ENCODE measurements at regions not wholly inside any gene's neighbourhood (a gene's known extent, or its start where the extent isn't known, plus 50 kb on each side); places are given as distances from the start of the nearest gene placed in this dataset.

DNA sequence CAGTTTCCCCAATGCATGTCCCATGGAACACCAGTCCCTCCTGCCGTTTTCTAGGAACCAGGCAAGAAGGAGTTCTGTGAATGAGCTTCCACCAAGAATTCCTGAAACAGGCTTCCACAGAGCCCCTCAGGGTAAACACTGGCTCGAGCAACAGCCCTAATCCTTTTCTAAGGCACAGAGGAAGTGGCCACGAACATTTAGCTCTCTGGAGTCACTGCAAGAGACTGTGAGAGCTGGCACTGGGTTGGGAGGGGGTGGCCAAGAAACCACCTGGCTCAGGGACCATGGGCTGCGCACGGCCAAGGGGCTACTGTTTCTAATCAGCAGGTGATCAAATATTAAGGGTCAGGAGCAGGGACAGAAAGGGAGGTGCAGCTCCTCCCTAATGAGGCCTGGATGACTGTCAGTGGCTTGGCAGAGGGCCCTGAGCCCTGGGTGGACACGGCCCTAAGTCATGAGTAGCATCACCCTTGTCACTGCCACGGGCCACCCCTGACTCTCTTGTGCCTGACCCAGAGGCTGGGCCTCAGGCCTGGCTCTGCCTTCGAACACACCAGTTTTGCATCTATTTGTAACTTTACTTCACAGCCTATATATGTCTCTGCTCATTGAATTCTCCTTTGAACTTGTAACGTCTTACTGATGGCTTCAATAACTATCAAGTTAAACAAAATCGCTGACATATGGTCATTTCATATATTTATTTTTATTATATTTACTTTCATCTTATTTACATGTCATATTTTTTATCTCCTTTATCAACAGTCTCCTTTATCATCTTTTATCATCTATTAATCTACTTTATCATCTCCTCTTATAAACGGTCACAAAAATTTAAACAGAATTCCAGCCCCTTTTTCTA, 154.0 kb downstream of the DICER1 start:
- H3K9me2 ChIP-seq (ENCODE audit: insufficient read depth): peaks cover 10% of the 10 kb centered on the region; the same call in 1 of the 2 replicates
- no peaks in the 10 kb centered on the region for H3K27me3 ChIP-seq (ENCODE audit: insufficient read depth)
- no peaks in the 10 kb centered on the region for H4K20me1 ChIP-seq (replicated peaks; ENCODE audit: insufficient read depth)
- no peaks in the 10 kb centered on the region for H3K36me3 Mint-ChIP-seq (ENCODE audit: low read depth)
- no peak overlapping the region; the same call in 1 of the 2 replicates for H2AFZ ChIP-seq
- H3K27me3 Mint-ChIP-seq (ENCODE audit: insufficient read depth, low read depth, poor library complexity): peaks cover 4% of the 10 kb centered on the region
- no peak overlapping the region for H3K4me3 ChIP-seq
- no peaks in the 10 kb centered on the region for H3K79me2 ChIP-seq (replicated peaks; ENCODE audit: insufficient read depth)
- DNase-seq (ENCODE audit: low spot score): no peak
- no peak for ATAC-seq
- H3K9me3 Mint-ChIP-seq: no peaks in the 10 kb centered on the region
- no peak overlapping the region for H3K4me3 Mint-ChIP-seq
- H3K4me2 ChIP-seq: no peak overlapping the region
- no peak overlapping the region for H3K27ac Mint-ChIP-seq
- H3K36me3 ChIP-seq (ENCODE audit: insufficient read depth): no peaks in the 10 kb centered on the region
- H3K4me1 Mint-ChIP-seq: peaks cover 11% of the 10 kb centered on the region
- TF ChIP-seq ZNF114 (CRISPR knock-in tag; IDR thresholded peaks at IDR 0.05) (no peak), STAT1 (IDR thresholded peaks at IDR 0.05; ENCODE audit: unreplicated experiment) (no peak), ZNF462 (CRISPR knock-in tag; IDR thresholded peaks at IDR 0.05) (no peak), NANOG (IDR thresholded peaks at IDR 0.05; ENCODE audit: borderline replicate concordance) (no peak), CREB1 (CRISPR knock-in tag; IDR thresholded peaks at IDR 0.05; ENCODE audit: low read depth) (no peak), JUNB (IDR thresholded peaks at IDR 0.05; ENCODE audit: unreplicated experiment) (no peak), EZH2 (IDR thresholded peaks at IDR 0.05; ENCODE audit: low read depth, unreplicated experiment) (no peak), ETS1 (IDR thresholded peaks at IDR 0.05) (no peak), ZNF331 (CRISPR knock-in tag; IDR thresholded peaks at IDR 0.05; ENCODE audit: low read depth) (no peak), EZH2phosphoT487 (IDR thresholded peaks at IDR 0.05; ENCODE audit: unreplicated experiment) (no peak), POLR2AphosphoS5 (IDR thresholded peaks at IDR 0.05; ENCODE audit: low read depth) (no peak)
- TF ChIP-seq, protein P1, sequence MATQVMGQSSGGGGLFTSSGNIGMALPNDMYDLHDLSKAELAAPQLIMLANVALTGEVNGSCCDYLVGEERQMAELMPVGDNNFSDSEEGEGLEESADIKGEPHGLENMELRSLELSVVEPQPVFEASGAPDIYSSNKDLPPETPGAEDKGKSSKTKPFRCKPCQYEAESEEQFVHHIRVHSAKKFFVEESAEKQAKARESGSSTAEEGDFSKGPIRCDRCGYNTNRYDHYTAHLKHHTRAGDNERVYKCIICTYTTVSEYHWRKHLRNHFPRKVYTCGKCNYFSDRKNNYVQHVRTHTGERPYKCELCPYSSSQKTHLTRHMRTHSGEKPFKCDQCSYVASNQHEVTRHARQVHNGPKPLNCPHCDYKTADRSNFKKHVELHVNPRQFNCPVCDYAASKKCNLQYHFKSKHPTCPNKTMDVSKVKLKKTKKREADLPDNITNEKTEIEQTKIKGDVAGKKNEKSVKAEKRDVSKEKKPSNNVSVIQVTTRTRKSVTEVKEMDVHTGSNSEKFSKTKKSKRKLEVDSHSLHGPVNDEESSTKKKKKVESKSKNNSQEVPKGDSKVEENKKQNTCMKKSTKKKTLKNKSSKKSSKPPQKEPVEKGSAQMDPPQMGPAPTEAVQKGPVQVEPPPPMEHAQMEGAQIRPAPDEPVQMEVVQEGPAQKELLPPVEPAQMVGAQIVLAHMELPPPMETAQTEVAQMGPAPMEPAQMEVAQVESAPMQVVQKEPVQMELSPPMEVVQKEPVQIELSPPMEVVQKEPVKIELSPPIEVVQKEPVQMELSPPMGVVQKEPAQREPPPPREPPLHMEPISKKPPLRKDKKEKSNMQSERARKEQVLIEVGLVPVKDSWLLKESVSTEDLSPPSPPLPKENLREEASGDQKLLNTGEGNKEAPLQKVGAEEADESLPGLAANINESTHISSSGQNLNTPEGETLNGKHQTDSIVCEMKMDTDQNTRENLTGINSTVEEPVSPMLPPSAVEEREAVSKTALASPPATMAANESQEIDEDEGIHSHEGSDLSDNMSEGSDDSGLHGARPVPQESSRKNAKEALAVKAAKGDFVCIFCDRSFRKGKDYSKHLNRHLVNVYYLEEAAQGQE (IDR thresholded peaks at IDR 0.05; ENCODE audit: unreplicated experiment): no peak
- TF ChIP-seq, protein P2, sequence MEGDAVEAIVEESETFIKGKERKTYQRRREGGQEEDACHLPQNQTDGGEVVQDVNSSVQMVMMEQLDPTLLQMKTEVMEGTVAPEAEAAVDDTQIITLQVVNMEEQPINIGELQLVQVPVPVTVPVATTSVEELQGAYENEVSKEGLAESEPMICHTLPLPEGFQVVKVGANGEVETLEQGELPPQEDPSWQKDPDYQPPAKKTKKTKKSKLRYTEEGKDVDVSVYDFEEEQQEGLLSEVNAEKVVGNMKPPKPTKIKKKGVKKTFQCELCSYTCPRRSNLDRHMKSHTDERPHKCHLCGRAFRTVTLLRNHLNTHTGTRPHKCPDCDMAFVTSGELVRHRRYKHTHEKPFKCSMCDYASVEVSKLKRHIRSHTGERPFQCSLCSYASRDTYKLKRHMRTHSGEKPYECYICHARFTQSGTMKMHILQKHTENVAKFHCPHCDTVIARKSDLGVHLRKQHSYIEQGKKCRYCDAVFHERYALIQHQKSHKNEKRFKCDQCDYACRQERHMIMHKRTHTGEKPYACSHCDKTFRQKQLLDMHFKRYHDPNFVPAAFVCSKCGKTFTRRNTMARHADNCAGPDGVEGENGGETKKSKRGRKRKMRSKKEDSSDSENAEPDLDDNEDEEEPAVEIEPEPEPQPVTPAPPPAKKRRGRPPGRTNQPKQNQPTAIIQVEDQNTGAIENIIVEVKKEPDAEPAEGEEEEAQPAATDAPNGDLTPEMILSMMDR (conservative IDR thresholded peaks at IDR 0.05; ENCODE audit: low read depth in 2 of 2): no peak
- no peak overlapping the region for H3K27ac ChIP-seq (ENCODE audit: low read depth)
- peaks cover 11% of the 10 kb centered on the region; the same call in 1 of the 2 replicates for H3K4me1 ChIP-seq (ENCODE audit: insufficient read depth)
- no peaks in the 10 kb centered on the region for H3F3A ChIP-seq (replicated peaks; ENCODE audit: low read depth)
